AG04450 (cell line): ENCODE measurements at regions not wholly inside any gene's neighbourhood (a gene's known extent, or its start where the extent isn't known, plus 50 kb on each side); places are given as distances from the start of the nearest gene placed in this dataset.

ENCODE experiments used
- CTCF ChIA-PET: fragments of 300-600, 350-600 bp; formaldehyde crosslinking; extraction: SDS; loops from one replicate; lab custom pipeline; 2022; ENCODE audit warnings: antibody characterized with exemption, inconsistent platforms; lab: Charles Lee
- POLR2A ChIA-PET: fragments of 350-600 bp; formaldehyde crosslinking; extraction: SDS; loops from one replicate; lab custom pipeline; 2021; ENCODE audit warnings: antibody characterized with exemption, inconsistent platforms; lab: Yijun Ruan, JAX
- DNase-seq: peaks from one replicate; pipeline ENCODE4 v3.0.0-alpha.2; 2011; ENCODE audit warnings: low read depth, low spot score
- H3K27ac ChIP-seq: one replicate; pipeline ENCODE4 v1.5.1; 2012; ENCODE audit warnings: low read depth, low read length, control low read depth
- H3K27me3 ChIP-seq: one replicate; pipeline ENCODE4 v1.6.0; 2012; ENCODE audit warnings: low read length; ENCODE audit not compliant: control insufficient read depth, insufficient read depth
- H3K4me3 ChIP-seq: 2 replicates; pipeline ENCODE4 v1.5.1; 2011; ENCODE audit warnings: mild to moderate bottlenecking, low read depth, low read length, control low read depth
- H3K9me3 ChIP-seq: 2 replicates; pipeline ENCODE4 v1.5.1; 2012; ENCODE audit warnings: low read length; ENCODE audit not compliant: control insufficient read depth, insufficient read depth
- TF ChIP-seq, protein P1 (sequence below): IDR thresholded peaks from 2 replicates; pipeline ENCODE4 v1.5.1; 2011; ENCODE audit warnings: low read depth, low read length, control low read depth, inconsistent platforms

DNA sequence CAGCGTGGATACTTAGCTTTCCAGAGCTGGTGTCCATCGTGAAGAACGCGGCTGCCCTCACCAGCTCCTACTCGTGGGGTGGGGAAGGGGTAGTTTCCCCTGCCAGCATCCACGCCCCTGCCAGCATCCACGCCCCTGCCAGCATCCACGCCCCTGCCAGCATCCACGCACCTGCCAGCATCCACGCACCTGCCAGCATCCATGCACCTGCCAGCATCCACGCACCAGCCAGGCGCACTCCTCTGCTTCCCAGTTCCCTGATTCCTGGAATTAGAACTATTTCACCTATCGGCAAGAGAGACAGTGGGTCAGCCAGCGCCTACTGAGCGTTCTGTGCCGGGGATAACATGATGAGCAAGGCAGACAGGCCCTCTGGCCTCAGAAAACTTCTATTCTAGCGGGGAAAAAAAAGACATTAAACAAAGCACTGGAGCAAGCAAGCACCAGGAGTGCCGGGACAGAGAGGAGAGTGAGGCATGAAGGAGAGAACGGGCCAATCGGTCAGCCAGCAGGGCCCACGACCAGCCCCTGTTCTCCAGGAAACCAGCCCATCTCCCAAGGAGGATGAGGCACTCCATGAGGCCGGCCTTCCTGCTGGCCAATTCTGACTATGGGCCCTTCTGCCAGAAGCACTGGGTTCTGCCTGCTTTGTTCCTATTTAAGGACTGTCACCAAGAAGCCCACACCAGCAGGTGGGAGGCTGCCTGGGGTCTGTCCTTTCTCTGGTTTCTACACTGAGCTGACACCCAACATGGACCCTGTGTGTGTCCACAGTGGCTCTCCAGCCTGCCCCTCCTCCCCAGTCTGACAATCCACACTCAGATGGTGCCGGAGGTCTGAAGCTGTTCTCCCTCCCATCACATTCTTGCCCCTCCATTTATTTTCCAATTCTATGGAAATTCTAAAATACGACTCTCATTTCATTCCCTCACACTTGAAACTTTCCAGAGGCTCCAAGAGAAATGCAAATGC is 78.4 kb upstream of the SALL3 start:
- TF ChIP-seq, protein P1, sequence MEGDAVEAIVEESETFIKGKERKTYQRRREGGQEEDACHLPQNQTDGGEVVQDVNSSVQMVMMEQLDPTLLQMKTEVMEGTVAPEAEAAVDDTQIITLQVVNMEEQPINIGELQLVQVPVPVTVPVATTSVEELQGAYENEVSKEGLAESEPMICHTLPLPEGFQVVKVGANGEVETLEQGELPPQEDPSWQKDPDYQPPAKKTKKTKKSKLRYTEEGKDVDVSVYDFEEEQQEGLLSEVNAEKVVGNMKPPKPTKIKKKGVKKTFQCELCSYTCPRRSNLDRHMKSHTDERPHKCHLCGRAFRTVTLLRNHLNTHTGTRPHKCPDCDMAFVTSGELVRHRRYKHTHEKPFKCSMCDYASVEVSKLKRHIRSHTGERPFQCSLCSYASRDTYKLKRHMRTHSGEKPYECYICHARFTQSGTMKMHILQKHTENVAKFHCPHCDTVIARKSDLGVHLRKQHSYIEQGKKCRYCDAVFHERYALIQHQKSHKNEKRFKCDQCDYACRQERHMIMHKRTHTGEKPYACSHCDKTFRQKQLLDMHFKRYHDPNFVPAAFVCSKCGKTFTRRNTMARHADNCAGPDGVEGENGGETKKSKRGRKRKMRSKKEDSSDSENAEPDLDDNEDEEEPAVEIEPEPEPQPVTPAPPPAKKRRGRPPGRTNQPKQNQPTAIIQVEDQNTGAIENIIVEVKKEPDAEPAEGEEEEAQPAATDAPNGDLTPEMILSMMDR: no peak
- ChIA-PET CTCF (no interaction called here), POLR2A (no interaction called here)
- Histone ChIP-seq H3K27me3 (no peaks in the 10 kb centered on the region), H3K9me3 (peaks cover 78% of the 10 kb centered on the region), H3K4me3 (no peak overlapping the region), H3K27ac (no peak overlapping the region)
- DNase-seq: no peak

DNA sequence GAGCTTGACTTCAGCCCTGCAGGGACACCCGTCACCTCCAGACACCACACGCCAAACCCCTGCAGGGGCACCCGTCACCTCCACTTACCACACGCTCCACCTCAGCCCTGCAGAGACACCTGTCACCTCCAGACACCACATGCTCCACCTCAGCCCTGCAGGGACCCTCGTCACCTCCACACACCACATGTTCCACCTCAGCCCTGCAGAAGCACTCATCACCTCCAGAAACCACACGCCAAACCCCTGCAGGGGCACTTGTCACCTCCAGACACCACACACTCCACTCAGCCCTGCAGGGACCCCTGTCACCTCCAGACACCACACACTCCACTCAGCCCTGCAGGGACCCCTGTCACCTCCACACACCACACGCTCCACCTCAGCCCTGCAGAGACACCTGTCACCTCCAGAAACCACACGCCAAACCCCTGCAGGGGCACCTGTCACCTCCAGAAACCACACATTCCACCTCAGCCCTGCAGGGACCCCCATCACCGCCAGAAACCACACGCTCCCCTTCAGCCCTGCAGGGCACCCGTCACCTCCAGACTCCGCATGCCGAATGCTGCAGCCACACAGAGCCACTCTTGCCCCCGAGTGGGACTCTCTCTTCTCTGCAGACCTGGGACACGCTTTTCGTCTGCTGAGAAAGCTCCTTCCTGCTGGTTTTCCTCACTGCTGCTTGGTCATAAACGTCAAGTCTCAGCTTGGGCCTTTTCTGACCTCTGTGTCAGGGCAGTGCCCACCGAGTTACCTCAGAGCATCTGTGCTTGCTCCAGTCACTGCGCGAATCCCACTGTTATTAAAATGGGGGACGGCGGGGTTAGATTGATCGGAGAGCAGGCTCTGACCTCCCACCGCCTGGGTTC is 77.5 kb upstream of the SALL3 start:
- Histone ChIP-seq H3K27ac (no peak overlapping the region), H3K9me3 (peaks cover 81% of the 10 kb centered on the region), H3K27me3 (no peaks in the 10 kb centered on the region), H3K4me3 (no peak overlapping the region)
- no peak for DNase-seq
- CTCF ChIA-PET: no interaction called here
- POLR2A ChIA-PET: no interaction called here
- TF ChIP-seq, protein P1: no peak

DNA sequence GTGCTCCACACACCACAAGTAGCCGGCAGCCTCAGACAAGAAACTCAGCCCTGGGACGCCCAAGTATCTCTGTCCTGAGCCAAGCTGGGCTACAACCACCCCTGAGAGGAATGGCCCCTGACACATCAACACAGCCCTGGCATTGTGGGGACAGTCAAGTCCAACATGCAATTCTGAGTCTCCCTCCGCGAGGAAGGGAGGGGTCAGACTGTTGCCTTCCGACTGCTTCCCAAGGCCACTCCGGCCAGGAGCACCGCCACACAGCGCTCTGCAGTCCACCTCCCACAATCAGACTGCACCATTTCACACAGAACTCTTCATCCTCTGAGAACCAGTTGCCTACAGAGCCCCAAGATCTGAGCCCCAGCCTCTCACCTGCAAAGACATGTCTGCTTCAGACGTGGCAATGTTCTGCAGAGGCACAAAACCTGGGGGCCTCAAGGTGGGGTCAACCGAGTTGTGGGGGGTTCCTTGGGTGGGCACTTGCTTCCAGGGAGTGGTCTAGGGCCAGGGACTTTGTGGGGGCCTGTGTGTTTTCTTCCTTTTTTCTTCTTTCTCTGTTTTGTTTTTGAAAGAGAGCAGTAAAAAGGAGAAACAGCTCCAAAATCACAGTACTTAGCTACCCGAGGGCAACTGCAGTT is 76.7 kb upstream of the SALL3 start:
- peaks cover 78% of the 10 kb centered on the region for H3K9me3 ChIP-seq
- POLR2A ChIA-PET: no interaction called here

DNA sequence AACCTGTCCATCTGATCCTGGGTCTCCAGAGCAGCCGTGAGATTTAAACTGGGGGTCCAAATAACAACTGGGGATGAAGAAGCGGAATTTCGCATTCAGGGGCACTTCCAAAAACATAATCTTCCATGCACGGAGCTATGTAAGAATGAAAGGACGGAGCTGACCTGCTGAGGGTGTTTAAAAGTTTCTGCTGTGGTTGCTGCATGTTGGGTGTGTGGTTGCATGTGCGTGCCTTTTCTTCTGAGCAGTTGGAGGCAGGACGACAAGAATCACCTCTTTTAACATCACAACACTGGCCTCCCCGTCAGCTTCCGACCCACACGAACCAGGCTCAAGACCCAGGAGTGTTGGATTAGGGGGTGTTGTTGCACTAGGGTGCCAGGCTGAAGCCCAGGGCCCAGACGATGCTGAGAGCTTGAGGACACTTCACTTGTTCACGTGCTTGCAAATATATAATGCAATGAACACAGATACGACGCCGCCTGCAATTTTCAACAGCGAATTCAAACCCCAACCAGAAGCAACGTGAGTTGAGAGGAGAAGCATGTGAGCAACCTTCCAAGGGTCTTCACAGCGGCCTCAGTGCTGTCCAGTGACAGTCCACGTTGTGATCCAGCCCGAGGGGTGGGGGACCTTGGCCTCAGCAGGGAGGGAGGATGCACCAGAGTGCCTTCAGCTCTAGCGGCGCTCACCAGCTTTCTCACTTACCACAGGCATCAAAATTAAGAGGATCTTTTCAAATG is 76.0 kb upstream of the SALL3 start:
- CTCF ChIA-PET: no interaction called here
- no peak for DNase-seq
- H3K27me3 ChIP-seq: no peaks in the 10 kb centered on the region
- POLR2A ChIA-PET: no interaction called here
- no peak overlapping the region for H3K4me3 ChIP-seq
- H3K27ac ChIP-seq: no peak overlapping the region
- peaks cover 77% of the 10 kb centered on the region for H3K9me3 ChIP-seq
- TF ChIP-seq, protein P1: no peak

More for the DNA sequence above, 76.7 kb upstream of the SALL3 start:
- no peak for DNase-seq
- TF ChIP-seq, protein P1: no peak
- CTCF ChIA-PET: no interaction called here
- Histone ChIP-seq H3K27ac (no peak overlapping the region), H3K27me3 (no peaks in the 10 kb centered on the region), H3K4me3 (no peak overlapping the region)
